MG63 (cell line): ENCODE measurements at regions not wholly inside any gene's neighbourhood (a gene's known extent, or its start where the extent isn't known, plus 50 kb on each side); places are given as distances from the start of the nearest gene placed in this dataset.
"Not testable (repeated sequence)": the region's sequence is repeated elsewhere in the genome, so short reads cannot be mapped to it uniquely, and the experiment has no call there.

Experiments
- DNase-seq: peaks from one replicate; pipeline ENCODE4 v3.0.0-alpha.2; 2020
- H3K27me3 ChIP-seq: fragments of 250-450 bp; sonication (Bioruptor Pico); 2 replicates; pipeline ENCODE4 v1.5.1; 2020; ENCODE audit warnings: mild to moderate bottlenecking, moderate library complexity
- H3K36me3 ChIP-seq: fragments of 250-450 bp; sonication (Bioruptor Pico); 2 replicates; pipeline ENCODE4 v1.5.1; 2020; ENCODE audit warnings: mild to moderate bottlenecking, moderate library complexity
- H3K4me3 ChIP-seq: fragments of 250-450 bp; sonication (Bioruptor Pico); 2 replicates; pipeline ENCODE4 v1.5.1; 2020; ENCODE audit warnings: mild to moderate bottlenecking, moderate library complexity
- H3K9me3 ChIP-seq: fragments of 250-450 bp; sonication (Bioruptor Pico); 2 replicates; pipeline ENCODE4 v1.5.1; 2020; ENCODE audit warnings: mild to moderate bottlenecking, moderate library complexity

- no peak overlapping the region for H3K4me3 ChIP-seq
- no peaks in the 10 kb centered on the region for H3K9me3 ChIP-seq
- DNase-seq, result no peak
- H3K36me3 ChIP-seq, result no peaks in the 10 kb centered on the region
- no peaks in the 10 kb centered on the region for H3K27me3 ChIP-seq
Observed at GRCh38 chr11:45379162-45379863, 93.2 kb upstream of the SYT13 start.

GRCh38 chr11:45378516-45378915 lies 92.4 kb upstream of the SYT13 start:
- Histone ChIP-seq H3K4me3 (no peak overlapping the region), H3K27me3 (no peaks in the 10 kb centered on the region), H3K36me3 (no peaks in the 10 kb centered on the region), H3K9me3 (no peaks in the 10 kb centered on the region)
- no peak for DNase-seq

GRCh38 chr11:45374653-45375059 lies 88.5 kb upstream of the SYT13 start:
- Histone ChIP-seq H3K4me3 (no peak overlapping the region), H3K36me3 (no peaks in the 10 kb centered on the region), H3K27me3 (no peaks in the 10 kb centered on the region), H3K9me3 (no peaks in the 10 kb centered on the region)
- DNase-seq, result no peak

- H3K36me3 ChIP-seq, result no peaks in the 10 kb centered on the region
- no peak for DNase-seq
- H3K4me3 ChIP-seq, result no peak overlapping the region
- no peaks in the 10 kb centered on the region for H3K27me3 ChIP-seq
- no peaks in the 10 kb centered on the region for H3K9me3 ChIP-seq
Observed at GRCh38 chr11:45374130-45374529, 88.0 kb upstream of the SYT13 start.

GRCh38 chr11:45373506-45374035 lies 87.4 kb upstream of the SYT13 start:
- H3K36me3 ChIP-seq, result no peaks in the 10 kb centered on the region
- H3K9me3 ChIP-seq, result no peaks in the 10 kb centered on the region
- no peak for DNase-seq
- H3K4me3 ChIP-seq, result no peak overlapping the region
- H3K27me3 ChIP-seq, result no peaks in the 10 kb centered on the region

DNA sequence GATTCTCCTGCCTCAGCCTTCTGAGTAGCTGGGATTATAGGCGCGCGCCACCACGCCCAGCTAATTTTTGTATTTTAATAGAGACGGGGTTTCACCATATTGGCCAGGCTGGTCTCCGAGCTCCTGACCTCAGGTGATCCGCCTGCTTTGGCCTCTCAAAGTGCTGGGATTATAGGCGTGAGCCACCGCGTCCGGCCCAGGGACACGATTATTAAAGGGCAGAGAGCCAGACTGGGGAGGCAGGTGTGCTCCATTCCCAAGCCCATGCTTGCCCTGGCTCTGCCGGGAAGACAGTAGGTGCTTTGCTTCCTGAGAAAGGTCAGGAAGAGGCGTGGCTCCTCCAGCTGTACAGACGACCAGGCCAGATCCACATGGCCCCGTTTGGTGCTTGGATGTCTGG lies 86.3 kb upstream of the SYT13 start:
- DNase-seq, H3K4me3 ChIP-seq, H3K27me3 ChIP-seq, H3K36me3 ChIP-seq, H3K9me3 ChIP-seq: not testable (repeated sequence)

DNA sequence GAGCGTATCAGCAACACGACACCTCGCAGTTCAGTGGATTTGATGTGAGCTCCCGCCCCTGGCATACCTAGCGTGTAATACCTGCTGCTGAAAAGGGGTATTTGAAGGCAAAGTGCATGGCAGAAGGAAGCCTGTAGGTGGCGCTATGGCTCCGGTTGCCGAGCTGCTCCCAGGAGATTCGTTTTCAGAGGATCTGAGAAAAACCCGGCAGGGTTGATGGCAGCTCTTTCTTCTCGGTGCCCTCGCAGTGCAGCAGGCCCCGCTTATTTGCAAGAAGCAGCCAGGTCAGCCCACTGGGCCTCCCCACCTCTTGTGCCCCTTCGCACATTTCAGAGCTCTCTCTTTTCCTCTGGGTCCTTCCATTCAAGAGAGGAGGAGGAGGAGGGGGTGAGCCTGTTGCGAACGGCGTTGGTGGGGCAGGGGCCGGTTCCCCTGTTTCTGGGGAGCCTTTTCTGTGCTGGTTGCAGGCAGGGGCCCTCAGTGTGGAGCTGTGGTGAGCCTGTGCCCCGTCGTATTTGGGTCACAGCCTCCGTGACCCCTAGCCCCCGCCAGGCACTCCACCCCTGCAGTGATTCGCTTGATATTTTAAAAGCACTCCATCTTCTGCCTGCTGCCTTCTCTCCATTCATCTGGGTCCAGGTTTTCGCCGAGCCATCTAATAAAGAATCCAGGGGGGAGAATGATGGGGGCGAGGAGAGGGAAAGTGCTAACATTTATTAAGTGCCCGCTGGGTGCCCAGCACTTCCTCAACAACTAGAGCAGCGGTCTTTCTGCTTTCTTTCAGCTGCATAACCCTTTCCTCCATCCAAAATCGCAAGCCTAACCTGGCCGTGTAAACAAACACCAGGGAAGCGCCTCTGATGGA lies 85.3 kb upstream of the SYT13 start:
- Histone ChIP-seq H3K9me3 (no peaks in the 10 kb centered on the region), H3K36me3 (no peaks in the 10 kb centered on the region), H3K27me3 (no peaks in the 10 kb centered on the region), H3K4me3 (no peak overlapping the region)
- peak; percentile 48 for DNase-seq

DNA sequence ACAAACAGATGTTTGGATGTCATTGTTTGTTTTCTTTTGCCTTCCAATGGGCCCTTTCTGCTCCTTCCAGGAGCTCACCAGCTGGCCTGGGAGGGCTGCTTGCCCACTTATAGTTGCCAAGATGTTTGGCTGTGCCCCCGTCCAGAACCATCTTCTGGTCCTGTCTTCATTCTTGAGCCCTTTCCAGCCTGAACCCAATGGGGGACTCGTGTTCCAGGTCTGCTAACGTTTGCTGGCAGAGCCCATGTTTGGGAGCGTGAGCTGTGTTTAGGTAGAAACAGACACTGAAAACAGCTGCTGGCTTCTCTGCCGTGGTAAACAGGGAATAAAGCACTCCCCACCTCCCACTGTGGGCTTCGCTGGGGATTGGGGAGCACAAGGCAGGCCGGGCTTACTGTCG lies 83.2 kb upstream of the SYT13 start:
- Histone ChIP-seq H3K27me3 (no peaks in the 10 kb centered on the region), H3K36me3 (no peaks in the 10 kb centered on the region), H3K9me3 (no peaks in the 10 kb centered on the region), H3K4me3 (no peak overlapping the region)
- no peak for DNase-seq

- DNase-seq, result no peak
- Histone ChIP-seq H3K4me3 (no peak overlapping the region), H3K36me3 (no peaks in the 10 kb centered on the region), H3K27me3 (no peaks in the 10 kb centered on the region), H3K9me3 (no peaks in the 10 kb centered on the region)
Observed at GRCh38 chr11:45368697-45369096, 82.6 kb upstream of the SYT13 start.

- H3K4me3 ChIP-seq, result no peak overlapping the region
- H3K27me3 ChIP-seq, result no peaks in the 10 kb centered on the region
- no peak for DNase-seq
- H3K36me3 ChIP-seq, result no peaks in the 10 kb centered on the region
- H3K9me3 ChIP-seq, result no peaks in the 10 kb centered on the region
Observed at GRCh38 chr11:45366619-45367190, 80.6 kb upstream of the SYT13 start.

- Histone ChIP-seq H3K4me3 (no peak overlapping the region), H3K27me3 (no peaks in the 10 kb centered on the region), H3K9me3 (no peaks in the 10 kb centered on the region), H3K36me3 (no peaks in the 10 kb centered on the region)
- no peak for DNase-seq
Observed at GRCh38 chr11:45365961-45366618, 79.9 kb upstream of the SYT13 start.

DNA sequence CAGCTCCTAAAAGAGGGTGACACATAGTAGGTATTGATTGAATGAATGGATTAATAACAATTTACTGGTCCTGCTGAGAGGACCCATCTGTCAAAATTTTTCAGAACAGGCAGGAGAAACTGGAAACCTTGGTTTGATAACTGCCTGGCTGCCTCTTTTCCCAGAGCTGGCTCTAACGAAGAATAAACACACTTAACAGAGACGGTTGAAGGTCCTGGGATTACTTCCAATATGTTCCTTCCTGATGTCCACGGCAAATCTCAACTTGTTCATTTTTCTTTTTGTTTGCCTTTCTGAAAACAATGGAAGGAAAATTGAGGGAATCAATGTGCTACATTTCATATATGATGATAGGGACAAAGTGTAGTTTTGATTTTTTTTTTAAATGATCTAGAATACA lies 76.5 kb upstream of the SYT13 start:
- H3K27me3 ChIP-seq, result no peaks in the 10 kb centered on the region
- no peak for DNase-seq

GRCh38 chr11:45361551-45361950 lies 75.4 kb upstream of the SYT13 start:
- Histone ChIP-seq H3K4me3 (no peak overlapping the region), H3K9me3 (no peaks in the 10 kb centered on the region), H3K36me3 (no peaks in the 10 kb centered on the region), H3K27me3 (no peaks in the 10 kb centered on the region; the same call in 1 of the 2 replicates)
- no peak for DNase-seq

More for the DNA sequence above, 76.5 kb upstream of the SYT13 start:
- Histone ChIP-seq H3K36me3 (no peaks in the 10 kb centered on the region), H3K9me3 (no peaks in the 10 kb centered on the region), H3K4me3 (no peak overlapping the region)

DNA sequence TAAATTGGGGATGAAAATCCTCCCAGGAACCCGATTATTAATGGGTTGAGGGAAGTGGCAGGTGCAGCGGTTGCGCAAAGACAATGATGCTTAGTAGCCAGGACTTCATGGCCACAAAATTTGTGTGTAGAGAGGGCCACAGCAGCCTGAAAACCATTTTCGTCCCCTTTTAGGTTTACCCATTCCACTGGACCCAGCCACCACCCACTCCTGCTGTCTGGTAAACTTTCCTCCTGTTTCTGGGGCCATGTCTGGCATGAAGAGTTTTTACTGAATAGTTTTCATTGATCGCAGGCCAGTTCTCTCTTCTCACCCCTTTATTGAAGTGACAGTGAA lies 69.5 kb upstream of the SYT13 start:
- Histone ChIP-seq H3K36me3 (no peaks in the 10 kb centered on the region), H3K4me3 (peak overlapping the region; percentile 48), H3K9me3 (no peaks in the 10 kb centered on the region), H3K27me3 (peaks cover 2% of the 10 kb centered on the region)
- DNase-seq, result no peak

DNA sequence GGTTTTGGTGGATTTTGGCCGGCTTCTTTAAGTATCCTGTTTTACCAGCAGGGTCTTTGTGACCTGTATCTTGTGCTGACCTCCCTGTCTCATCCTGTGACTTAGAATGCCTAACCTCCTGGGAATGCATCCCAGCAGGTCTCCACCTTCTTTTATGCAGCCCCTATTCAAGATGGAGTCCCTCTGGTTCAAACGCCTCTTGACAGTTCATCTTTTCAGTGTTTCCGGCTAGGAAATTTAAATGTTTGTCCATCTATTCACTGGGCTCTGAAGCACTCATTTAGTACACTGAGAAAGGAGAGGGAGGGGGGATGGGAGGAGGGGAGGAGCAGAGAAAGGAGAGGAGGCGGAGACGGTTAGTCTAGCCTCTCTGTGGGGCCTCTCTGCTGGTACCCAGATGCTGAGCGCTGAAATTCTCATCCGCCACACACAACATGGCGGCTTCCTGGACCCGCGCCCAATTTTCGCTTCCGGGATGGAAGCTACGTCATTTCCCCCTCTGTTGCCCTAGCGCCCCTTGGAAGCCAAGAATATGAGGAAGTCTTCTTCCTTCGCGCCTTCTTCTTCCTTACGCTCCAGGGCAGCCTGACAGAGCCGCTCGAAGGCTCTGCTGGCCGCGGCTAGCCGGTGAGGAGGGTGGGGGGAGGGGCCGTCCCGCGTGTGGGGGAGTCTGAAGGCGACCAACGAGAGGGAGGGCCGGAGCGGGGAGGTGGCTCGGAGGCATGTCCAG lies 69.0 kb upstream of the SYT13 start:
- peak overlapping the region; percentile 48 for H3K4me3 ChIP-seq
- H3K9me3 ChIP-seq, result no peaks in the 10 kb centered on the region
- peaks cover 6% of the 10 kb centered on the region for H3K27me3 ChIP-seq
- no peaks in the 10 kb centered on the region for H3K36me3 ChIP-seq
- peak; percentile 71 for DNase-seq

- Histone ChIP-seq H3K36me3 (no peaks in the 10 kb centered on the region), H3K27me3 (peaks cover 15% of the 10 kb centered on the region), H3K9me3 (no peaks in the 10 kb centered on the region), H3K4me3 (no peak overlapping the region)
- no peak for DNase-seq
Observed at GRCh38 chr11:45348729-45349128, 62.6 kb upstream of the SYT13 start.
